NOMO-1 (cell line): ENCODE measurements at regions not wholly inside any gene's neighbourhood (a gene's known extent, or its start where the extent isn't known, plus 50 kb on each side); places are given as distances from the start of the nearest gene placed in this dataset.
A peak's percentile ranks its signal among the peaks of the same experiment; 100 is the strongest.

ENCODE experiments used
- DNase-seq, 2 experiments: peaks; one replicate each; lab custom pipeline; 2025; ENCODE audit not compliant: unreplicated experiment in 2 of 2; lab: John Stamatoyannopoulos, UW

- DNase-seq: peak in 1 of 2 experiments; percentile 20
Observed at GRCh38 chr1:75074831-75075395, 59.3 kb upstream of the LHX8 start.

GRCh38 chr1:75079538-75080290, 54.5 kb upstream of the LHX8 start:
- DNase-seq: no peak

- no peak for DNase-seq
Observed at GRCh38 chr1:75083223-75083622, 51.0 kb upstream of the LHX8 start.

- DNase-seq: no peak
Observed at GRCh38 chr1:75083848-75084514, 50.2 kb upstream of the LHX8 start.
